ENCODE measurements at regions not wholly inside any gene's neighbourhood (a gene's known extent, or its start where the extent isn't known, plus 50 kb on each side); places are given as distances from the start of the nearest gene placed in this dataset.

DNA sequence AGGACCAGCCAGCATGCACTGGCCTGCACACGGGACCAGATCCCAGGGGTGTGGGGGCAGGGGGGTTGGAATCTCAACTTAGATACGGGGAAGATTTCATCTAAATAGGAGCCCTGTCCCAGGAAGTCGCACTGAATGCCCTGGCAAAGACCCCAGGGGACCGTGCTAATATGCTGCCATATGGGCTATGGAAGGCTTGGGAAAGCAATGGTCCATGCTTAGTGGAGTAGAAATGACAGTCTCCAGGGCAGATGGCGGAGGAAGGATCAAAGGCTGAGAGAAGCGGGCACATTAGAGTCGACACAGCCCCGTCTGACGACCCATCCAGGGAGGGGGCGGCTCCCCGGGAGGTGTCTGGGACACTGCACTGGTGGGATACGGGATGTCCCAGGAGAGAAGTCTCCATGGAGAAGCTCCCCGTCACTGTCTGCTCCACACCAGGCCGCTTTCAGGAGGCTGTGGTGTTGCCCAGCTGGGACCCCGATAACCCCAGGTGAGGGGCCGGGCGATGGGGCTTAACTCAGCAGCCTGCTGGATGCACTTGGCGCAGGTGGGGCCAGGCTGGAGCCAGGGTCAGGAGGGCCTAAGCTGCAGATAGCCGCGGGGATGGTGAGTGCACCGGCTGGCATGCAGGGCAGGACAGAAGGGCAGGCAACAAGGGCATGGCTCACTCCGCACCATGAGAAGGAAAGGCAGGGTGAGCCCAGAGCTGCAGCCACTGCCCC lies 377.7 kb upstream of the IRX1 start:
- TF ChIP-seq, protein P1, sequence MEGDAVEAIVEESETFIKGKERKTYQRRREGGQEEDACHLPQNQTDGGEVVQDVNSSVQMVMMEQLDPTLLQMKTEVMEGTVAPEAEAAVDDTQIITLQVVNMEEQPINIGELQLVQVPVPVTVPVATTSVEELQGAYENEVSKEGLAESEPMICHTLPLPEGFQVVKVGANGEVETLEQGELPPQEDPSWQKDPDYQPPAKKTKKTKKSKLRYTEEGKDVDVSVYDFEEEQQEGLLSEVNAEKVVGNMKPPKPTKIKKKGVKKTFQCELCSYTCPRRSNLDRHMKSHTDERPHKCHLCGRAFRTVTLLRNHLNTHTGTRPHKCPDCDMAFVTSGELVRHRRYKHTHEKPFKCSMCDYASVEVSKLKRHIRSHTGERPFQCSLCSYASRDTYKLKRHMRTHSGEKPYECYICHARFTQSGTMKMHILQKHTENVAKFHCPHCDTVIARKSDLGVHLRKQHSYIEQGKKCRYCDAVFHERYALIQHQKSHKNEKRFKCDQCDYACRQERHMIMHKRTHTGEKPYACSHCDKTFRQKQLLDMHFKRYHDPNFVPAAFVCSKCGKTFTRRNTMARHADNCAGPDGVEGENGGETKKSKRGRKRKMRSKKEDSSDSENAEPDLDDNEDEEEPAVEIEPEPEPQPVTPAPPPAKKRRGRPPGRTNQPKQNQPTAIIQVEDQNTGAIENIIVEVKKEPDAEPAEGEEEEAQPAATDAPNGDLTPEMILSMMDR (IDR thresholded peaks at IDR 0.05), result no peak

DNA sequence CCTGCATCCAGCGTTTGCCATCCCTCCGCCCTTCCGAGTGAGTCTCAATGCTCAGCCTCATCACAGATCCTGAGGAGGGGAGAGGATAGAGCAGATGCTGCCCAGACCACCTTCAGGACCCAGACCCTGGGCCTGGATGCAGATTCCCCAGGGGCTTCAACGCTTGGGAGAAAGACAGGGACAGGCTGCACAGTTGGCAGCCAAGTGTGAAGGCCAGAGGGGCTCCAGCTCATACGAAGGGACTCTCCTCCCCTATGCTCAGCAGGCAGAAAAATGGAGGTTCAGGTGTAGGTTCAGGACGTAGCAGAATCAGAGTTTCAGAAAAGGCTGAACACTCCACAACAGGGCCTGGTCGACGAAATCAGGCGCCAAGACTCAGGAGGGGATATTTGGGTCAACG lies 378.5 kb upstream of the IRX1 start:
- TF ChIP-seq, protein P1 (IDR thresholded peaks at IDR 0.05), result no peak

DNA sequence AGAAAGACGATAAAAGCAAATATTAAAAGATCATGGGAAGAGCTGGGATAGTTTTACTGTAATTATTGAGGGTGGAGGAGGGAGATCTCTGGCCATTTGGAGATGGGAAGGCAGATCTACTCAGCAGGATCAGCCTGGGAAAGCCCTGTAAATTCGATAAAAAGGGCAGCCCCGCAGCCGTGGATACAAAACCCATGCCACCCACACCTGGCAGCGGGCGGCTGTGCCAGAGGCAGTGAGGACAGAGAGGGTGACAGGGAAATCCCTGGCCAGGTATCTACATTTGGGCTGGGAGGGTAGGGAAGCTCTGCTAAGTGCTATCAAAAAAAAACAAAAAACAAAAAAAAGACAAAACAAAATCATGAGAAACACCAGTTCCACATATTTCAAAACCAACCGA lies 379.2 kb upstream of the IRX1 start:
- TF ChIP-seq, protein P1 (IDR thresholded peaks at IDR 0.05), result no peak

DNA sequence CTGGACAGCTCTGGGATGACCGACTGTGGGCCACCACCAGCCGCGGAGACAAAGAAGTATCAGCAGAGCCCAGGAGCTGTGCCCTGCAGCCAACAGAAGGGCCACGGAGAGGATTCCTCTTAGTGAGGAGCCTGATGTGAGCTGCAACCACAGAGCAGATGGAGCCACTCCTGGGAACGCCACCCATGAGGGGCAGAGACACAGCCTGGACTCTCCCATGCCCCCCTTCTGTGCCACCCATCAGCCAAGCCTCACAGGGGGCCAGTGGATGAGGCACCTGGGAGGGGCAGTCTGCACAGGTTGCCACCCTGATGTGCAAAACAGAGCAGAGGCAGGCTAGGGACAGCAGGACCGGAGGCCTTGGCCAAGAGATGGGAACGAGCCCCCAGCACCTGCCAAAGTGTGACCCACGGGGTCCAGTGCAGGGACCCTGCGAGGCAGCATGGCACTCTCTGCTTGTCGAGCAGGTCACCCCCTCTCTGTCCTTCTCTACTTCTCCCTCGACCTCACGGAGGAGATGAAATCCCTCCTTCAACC lies 380.7 kb upstream of the IRX1 start:
- TF ChIP-seq, protein P1 (IDR thresholded peaks at IDR 0.05), result no peak

DNA sequence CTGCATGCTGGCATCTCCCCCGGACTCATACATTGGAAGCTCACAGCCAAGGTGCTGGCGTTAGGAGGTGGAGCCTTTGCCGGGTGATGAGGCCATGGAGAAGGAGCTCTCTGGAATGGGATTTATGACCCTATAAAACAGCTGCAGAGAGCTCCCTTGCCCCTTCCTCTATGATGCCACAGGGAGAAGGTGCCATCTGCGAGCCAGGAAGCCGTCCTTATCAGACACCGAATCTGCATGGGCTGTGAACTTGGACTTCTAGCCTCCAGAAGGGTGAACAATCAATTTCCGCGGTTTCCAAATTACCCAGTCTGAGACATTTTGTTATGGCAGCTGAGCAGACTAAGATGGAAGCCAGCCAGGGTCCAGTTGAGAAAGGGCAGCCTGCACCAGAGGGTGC lies 381.2 kb upstream of the IRX1 start:
- TF ChIP-seq, protein P1 (IDR thresholded peaks at IDR 0.05), result no peak

DNA sequence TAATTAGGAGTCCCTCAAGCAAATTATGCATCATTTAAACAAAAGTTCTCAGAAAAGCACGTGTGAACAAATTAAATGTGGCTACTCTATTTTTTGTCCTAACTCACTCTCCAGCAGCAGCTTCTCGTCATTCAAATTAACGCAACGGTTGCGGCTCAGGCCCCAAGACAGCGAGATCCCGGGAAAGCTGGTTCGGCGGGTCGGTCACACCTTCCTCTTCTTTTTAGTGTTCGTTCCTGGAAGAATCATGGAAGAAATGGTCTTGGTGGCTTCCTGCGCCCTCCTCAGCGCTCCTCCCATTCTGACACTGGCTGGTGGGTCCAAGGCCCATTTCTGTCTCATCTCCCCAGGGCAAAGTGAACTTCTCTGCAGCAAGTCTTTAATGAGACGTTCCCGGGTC lies 382.8 kb upstream of the IRX1 start:
- TF ChIP-seq, protein P1 (IDR thresholded peaks at IDR 0.05), result no peak

DNA sequence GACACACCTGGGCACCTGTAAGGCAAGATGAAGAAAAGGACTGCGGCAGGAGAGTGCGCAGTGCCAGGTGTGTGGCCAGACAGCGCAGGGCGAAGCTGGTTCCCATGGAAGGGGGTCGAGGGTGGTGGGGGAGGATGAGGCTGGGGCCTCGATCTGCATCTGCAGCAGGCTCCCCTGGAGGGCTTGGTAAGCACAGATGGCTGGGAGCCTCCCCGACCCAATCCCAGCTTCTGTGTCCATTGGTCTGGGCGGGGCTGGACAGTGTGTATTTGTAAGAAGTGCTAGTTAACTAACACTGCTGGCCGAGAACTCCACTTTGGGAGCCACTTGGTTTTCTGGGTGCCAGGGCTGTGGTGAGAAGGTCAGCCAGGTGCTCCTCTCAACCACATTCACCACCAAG lies 385.1 kb upstream of the IRX1 start:
- TF ChIP-seq, protein P1 (IDR thresholded peaks at IDR 0.05), result no peak

Data from LNCAP (cell line).